GM12873 (cell line): ENCODE measurements at regions not wholly inside any gene's neighbourhood (a gene's known extent, or its start where the extent isn't known, plus 50 kb on each side); places are given as distances from the start of the nearest gene placed in this dataset.

Source experiments
- TF ChIP-seq, protein P1 (sequence below): IDR thresholded peaks from 2 replicates; pipeline ENCODE4 v1.5.1; 2012; ENCODE audit warnings: low read depth, mild to moderate bottlenecking, moderate library complexity, low read length, control low read depth; ENCODE audit not compliant: insufficient read depth; ENCODE audit errors: missing control alignments

DNA sequence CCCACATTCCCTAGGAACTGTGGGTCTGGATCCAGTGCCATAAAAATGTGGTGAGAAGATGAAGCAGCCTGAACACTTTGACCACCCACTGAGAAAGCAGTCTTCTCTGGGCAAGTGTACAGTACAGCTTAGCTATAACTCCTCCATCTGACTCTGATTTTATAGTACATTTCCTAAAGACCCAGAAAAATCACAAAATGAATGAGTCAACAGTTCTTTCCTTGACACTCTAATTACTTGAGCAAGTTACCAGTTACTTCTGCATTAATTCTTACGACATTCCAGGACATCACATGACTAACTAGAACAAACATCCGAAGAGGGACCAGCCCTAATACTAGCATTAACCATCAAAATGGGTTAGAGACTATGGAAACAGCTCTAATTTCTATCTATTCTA lies 148.1 kb upstream of the PEX5L start:
- TF ChIP-seq, protein P1, sequence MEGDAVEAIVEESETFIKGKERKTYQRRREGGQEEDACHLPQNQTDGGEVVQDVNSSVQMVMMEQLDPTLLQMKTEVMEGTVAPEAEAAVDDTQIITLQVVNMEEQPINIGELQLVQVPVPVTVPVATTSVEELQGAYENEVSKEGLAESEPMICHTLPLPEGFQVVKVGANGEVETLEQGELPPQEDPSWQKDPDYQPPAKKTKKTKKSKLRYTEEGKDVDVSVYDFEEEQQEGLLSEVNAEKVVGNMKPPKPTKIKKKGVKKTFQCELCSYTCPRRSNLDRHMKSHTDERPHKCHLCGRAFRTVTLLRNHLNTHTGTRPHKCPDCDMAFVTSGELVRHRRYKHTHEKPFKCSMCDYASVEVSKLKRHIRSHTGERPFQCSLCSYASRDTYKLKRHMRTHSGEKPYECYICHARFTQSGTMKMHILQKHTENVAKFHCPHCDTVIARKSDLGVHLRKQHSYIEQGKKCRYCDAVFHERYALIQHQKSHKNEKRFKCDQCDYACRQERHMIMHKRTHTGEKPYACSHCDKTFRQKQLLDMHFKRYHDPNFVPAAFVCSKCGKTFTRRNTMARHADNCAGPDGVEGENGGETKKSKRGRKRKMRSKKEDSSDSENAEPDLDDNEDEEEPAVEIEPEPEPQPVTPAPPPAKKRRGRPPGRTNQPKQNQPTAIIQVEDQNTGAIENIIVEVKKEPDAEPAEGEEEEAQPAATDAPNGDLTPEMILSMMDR = no peak

DNA sequence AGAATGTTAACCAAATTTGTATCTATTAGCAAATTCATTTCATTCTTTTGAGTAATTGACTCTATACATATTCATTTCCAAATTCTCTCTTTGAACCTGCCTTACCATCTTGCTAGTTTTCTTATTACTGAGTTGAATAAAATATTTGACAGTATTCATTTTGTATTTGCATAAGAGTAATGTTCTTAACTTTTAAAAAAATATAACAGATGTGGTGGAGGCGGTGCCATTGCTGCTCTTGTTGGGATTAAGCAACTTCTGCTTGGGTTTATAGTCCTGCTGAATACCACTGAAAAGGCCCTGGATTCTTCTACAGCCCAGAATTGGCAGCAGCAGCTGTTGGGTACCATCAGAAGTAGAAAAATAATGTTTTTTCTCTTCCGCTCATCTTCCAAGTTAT lies 148.9 kb upstream of the PEX5L start:
- TF ChIP-seq, protein P1 = no peak

DNA sequence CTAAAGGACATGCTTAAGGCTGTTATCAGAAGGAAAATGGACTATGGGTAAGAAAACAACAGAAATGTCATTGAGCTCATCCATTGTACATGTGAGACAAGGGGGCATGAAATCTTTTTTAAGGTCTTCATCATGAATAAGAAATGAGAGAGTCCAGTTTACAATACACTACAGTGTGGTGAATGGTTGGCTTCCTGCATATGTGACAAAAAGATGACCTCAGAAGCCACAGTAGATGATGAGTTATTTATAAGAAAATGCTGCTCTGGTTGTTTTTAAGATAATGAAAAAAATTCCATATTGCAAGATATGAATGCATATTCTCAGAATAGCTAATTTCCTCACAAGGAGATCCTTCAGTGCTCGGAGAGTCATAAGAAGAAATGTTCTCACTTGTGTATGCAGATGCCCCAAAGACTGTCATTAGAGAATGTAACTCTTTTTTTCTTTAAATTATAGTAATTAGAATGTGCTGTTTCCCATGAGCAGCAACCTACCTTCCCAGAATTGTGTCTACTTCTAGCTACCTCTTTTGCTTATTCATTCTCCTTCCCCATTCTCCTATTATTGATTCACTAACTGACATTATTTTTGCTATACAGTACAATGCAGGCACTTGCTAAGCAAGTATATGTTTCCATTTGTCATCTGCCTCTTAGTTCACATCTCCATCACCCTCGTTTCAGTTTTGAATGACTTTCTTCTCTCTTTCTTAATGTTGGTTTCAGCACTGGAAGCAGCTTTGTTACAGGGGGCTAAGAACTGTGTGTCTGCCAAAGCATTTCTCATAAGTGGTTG lies 152.0 kb upstream of the PEX5L start:
- TF ChIP-seq, protein P1 = no peak

DNA sequence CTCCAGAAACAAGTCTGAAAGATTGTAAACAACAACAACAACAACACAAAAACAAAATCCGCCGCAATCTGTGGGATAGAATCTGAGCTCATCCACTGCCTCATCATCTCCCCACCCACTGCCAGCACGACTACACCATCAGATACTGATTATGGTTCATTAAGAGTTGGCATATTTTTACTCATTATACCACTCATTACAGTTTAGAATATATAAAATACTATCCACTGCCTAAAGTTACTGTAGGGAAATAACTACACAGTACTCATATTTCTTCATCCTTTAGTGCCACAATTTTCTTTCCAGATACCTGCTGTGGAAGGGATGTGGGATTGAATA lies 152.5 kb upstream of the PEX5L start:
- TF ChIP-seq, protein P1 = no peak

DNA sequence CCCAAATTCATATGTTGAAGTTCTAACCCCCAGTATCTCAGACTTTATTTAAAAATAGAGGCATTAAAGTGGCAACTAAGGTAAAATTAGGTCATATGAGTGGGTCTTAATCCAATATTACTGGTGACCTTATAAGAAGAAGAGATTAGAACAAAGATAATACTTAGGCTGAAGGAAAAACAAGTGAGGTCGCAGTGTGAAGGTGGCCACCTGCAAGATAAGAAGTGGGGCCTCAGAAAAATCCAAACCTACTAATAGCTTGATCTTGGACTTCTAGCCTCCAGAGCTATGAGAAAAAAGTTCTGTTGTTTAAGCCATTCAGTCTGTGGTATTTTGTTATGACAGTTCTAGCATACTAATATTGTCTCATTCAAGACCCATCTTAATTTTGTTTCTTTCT lies 159.9 kb upstream of the PEX5L start:
- TF ChIP-seq, protein P1 = no peak

DNA sequence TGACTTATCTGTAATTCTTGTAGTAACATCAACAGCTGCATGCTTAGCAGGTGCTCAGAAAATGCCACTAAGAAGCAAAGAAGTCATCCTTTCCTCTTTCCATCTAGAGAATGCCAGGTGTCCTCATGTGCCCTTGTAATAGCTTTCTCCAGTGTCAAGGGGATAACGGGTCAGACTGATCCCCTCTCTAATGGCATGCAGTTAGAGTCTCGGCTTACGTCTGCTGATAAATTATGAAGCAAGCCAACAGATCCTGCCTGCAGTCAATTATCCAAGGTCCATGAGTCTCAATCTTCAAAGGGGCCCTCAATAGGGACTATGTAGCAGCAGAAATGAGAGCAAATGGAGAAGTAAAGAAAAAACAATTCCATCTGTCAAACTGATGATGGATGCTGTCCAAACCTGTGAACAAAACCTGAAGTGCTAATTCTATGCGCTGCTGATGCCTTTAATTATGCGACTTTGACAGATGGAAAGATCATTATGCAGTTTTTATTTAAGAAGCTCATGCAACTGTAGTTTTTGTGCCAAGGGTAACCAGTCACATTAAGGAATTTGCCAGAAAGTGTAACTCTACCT lies 162.8 kb upstream of the PEX5L start:
- TF ChIP-seq, protein P1 = no peak

DNA sequence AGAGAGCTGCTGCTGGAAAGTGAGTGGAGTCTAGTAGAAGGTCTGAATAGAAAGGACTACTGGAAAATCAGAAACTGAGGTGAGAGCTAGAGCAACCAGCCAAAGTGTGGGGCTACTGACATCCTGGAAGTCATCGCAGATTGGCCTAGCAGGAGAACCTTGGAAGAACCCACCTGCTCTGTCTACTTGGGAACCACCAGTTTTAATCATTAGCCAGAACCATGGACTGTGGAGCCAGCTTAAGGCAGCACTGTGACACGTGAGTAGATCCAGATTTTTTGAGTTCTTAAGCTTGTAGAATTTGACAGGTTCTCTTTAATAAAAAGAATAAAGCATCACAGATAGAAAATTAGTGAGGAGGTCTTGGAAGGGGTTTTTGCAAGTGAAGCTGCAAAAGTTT lies 179.1 kb upstream of the PEX5L start:
- TF ChIP-seq, protein P1 = no peak
